ENCODE measurements at regions not wholly inside any gene's neighbourhood (a gene's known extent, or its start where the extent isn't known, plus 50 kb on each side); places are given as distances from the start of the nearest gene placed in this dataset.

DNA sequence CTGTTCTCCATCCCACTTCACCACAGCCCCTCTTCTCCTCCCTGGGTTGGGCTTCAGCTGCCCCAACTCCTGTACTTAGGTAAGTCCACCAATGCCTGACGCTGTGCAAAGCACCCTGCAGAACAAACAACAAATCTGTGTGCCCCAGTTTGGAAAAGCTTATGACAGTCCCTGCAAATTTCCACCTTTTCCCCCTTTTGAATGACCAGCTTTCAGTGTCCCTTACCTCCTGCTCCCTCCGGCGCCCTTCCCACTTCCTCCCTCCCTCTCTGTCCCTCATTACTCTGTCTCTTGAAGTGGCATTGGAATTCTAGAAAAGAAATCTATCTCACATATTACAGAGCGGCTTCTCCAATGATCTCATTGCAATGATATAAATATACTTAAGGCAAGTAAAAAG lies 352.9 kb upstream of the B3GAT1 start:
- H3K4me3 ChIP-seq (ENCODE audit: low read depth, low read length), result no peak overlapping the region
- TF ChIP-seq, protein P1, sequence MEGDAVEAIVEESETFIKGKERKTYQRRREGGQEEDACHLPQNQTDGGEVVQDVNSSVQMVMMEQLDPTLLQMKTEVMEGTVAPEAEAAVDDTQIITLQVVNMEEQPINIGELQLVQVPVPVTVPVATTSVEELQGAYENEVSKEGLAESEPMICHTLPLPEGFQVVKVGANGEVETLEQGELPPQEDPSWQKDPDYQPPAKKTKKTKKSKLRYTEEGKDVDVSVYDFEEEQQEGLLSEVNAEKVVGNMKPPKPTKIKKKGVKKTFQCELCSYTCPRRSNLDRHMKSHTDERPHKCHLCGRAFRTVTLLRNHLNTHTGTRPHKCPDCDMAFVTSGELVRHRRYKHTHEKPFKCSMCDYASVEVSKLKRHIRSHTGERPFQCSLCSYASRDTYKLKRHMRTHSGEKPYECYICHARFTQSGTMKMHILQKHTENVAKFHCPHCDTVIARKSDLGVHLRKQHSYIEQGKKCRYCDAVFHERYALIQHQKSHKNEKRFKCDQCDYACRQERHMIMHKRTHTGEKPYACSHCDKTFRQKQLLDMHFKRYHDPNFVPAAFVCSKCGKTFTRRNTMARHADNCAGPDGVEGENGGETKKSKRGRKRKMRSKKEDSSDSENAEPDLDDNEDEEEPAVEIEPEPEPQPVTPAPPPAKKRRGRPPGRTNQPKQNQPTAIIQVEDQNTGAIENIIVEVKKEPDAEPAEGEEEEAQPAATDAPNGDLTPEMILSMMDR (IDR thresholded peaks at IDR 0.05; ENCODE audit: low read depth, low read length), result no peak

DNA sequence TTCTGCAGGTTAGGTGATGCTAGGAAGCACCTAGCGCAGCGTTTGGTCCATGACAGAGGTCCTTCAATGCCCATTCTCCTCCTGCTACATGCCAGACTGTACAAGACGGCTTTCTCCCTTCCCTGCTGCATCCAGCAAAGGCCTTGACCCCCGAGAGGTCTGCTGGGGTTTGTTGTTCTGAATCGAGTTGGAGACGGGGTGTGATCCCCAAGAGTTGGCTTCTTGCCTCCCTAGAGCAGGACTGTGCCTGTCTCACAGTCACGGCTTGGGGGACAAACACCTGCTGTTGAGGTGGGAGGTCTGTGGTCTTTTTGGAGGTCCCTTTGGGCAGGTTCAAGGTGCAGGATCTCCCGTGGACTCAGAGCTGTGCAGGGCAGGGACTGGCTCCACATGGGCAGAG lies 352.3 kb upstream of the B3GAT1 start:
- no peak overlapping the region for H3K4me3 ChIP-seq (ENCODE audit: low read depth, low read length)
- TF ChIP-seq, protein P1 (IDR thresholded peaks at IDR 0.05; ENCODE audit: low read depth, low read length), result no peak

- no peak overlapping the region for H3K4me3 ChIP-seq (ENCODE audit: low read depth, low read length)
- TF ChIP-seq, protein P1 (IDR thresholded peaks at IDR 0.05; ENCODE audit: low read depth, low read length), result no peak
Measured at GRCh38 chr11:134763030-134763388, 351.0 kb upstream of the B3GAT1 start.

GRCh38 chr11:134762248-134763029 lies 350.4 kb upstream of the B3GAT1 start:
- H3K4me3 ChIP-seq (ENCODE audit: low read depth, low read length), result no peak overlapping the region
- TF ChIP-seq, protein P1 (IDR thresholded peaks at IDR 0.05; ENCODE audit: low read depth, low read length), result no peak

DNA sequence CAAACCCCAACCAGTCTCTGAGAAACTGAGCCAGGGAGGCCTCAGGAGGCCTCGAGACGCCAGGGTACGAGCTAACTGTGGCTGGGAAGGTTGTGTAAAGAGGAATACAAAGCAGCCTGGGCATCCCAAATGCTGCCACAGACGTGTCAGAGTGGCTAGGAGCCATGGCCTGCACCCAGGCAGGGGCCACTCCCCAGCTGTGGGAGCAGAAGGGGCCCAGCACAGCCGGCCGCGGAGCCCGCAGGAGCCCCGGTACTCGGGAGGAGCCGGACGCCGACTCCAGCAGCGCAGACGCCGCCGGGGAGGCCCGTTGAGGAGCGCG lies 349.8 kb upstream of the B3GAT1 start:
- TF ChIP-seq, protein P1 (IDR thresholded peaks at IDR 0.05; ENCODE audit: low read depth, low read length), result no peak
- no peak overlapping the region for H3K4me3 ChIP-seq (ENCODE audit: low read depth, low read length)

DNA sequence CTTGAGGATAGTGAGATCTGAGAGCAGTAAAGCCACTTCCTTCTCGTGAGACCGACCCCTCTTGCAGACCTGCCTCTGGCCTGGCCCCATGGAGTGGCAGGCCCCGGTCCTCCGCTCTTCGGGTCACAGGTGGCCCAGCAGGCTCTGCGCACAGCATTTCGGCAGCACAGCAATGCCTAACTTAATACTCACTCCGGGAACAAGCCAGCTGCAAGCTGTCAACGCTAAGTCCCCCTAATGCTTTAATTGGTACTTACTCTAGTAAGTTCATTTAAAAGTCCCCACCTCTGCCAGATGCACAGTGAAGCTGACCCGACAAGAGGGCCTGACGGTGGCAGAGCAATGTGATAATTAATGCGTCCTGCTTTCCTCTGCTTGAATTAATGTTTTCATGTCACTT lies 349.3 kb upstream of the B3GAT1 start:
- H3K4me3 ChIP-seq (ENCODE audit: low read depth, low read length), result no peak overlapping the region
- TF ChIP-seq, protein P1 (IDR thresholded peaks at IDR 0.05; ENCODE audit: low read depth, low read length), result no peak

DNA sequence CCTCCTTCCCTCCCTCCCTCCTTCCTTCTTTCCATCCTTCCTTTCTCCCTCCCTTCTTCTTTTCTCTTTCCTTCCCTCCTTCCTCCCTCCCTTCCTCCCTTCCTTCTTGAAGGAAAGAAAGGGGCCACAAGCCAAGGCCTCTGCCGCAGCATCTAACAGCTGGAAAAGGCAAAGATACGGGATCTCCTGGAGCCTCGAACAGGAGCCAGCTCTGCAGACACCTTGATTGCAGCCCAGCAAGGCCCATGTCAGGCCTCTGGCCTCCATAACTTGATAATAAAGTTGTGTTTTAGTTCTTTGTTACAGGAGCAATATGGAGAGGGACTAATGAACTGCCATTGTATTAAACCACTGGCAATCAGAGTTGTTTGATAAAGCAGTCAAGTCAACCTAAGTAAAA lies 348.9 kb upstream of the B3GAT1 start:
- no peak overlapping the region for H3K4me3 ChIP-seq (ENCODE audit: low read depth, low read length)
- TF ChIP-seq, protein P1 (IDR thresholded peaks at IDR 0.05; ENCODE audit: low read depth, low read length), result no peak
